ENCODE measurements at regions not wholly inside any gene's neighbourhood (a gene's known extent, or its start where the extent isn't known, plus 50 kb on each side); places are given as distances from the start of the nearest gene placed in this dataset.

DNA sequence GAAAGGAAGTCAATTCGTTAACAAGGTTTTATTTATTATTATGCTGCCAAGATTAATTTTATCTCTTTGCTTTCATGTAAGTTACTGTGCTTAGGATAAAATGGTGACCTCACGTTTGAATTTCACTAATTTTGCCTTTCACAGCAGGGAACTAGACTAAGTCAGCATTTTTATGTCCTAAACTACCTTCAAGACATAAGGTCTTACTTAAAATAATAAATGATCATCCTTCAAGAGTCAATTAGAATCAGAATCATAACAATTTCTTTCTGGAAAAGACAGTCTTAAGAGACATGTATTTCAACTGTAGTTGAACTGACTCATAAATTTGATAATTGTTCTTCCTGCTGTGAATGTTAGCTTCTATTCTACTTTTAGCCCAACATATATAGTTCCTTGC lies 893.8 kb downstream of the KCNJ2 start:
- Mint-ChIP-seq H3K27ac (no peak overlapping the region), H3K36me3 (no peaks in the 10 kb centered on the region), H3K4me3 (no peak overlapping the region), H3K4me1 (no peaks in the 10 kb centered on the region), H3K9me3 (peaks cover 0 to 16% (median 7%) of the 10 kb centered on the region in 5 donors), H3K27me3 (no peaks in the 10 kb centered on the region)
- ChIA-PET POLR2A (no interaction called here), CTCF (no interaction called here)
- no peak for DNase-seq
- Histone ChIP-seq H3K4me3 (ENCODE audit: low read length) (no peak overlapping the region), H3K27me3 (ENCODE audit: insufficient read depth, low read length, poor library complexity, severe bottlenecking) (no peaks in the 10 kb centered on the region), H3K4me1 (ENCODE audit: insufficient read depth, low read length) (no peaks in the 10 kb centered on the region), H3K36me3 (ENCODE audit: insufficient read depth, low read length) (no peaks in the 10 kb centered on the region), H3K27ac (ENCODE audit: low read depth, low read length) (no peak overlapping the region), H3K9me3 (ENCODE audit: low read length) (no peaks in the 10 kb centered on the region)

DNA sequence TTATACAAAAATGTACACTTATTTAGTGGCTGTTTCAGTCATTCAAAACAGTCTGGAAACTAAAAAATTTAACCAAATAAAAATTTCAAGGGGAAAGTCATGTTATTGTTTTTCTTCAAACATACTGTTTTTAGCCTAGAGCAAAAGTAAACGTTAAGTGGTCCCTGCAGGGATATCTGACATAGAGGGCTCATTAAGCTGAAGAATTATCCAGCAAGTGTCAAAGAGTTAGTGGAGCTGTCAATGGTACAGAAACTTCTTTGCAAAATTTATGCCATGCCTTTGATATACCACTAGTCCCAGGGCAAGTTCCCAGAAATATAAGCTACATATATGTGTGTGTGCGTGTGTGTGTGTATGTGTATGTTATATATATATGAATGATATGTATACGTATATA lies 894.2 kb downstream of the KCNJ2 start:
- no peaks in the 10 kb centered on the region for H3K36me3 Mint-ChIP-seq
- H3K4me3 Mint-ChIP-seq = no peak overlapping the region
- Histone ChIP-seq H3K27ac (ENCODE audit: low read depth, low read length) (no peak overlapping the region), H3K9me3 (ENCODE audit: low read length) (no peaks in the 10 kb centered on the region), H3K36me3 (ENCODE audit: insufficient read depth, low read length) (no peaks in the 10 kb centered on the region), H3K27me3 (ENCODE audit: insufficient read depth, low read length, poor library complexity, severe bottlenecking) (no peaks in the 10 kb centered on the region), H3K4me1 (ENCODE audit: insufficient read depth, low read length) (no peaks in the 10 kb centered on the region), H3K4me3 (ENCODE audit: low read length) (no peak overlapping the region)
- DNase-seq = no peak
- H3K27me3 Mint-ChIP-seq = no peaks in the 10 kb centered on the region
- ChIA-PET POLR2A (no interaction called here), CTCF (no interaction called here)
- no peak overlapping the region for H3K27ac Mint-ChIP-seq
- H3K4me1 Mint-ChIP-seq = no peaks in the 10 kb centered on the region
- H3K9me3 Mint-ChIP-seq = peaks cover 0 to 16% (median 7%) of the 10 kb centered on the region in 5 donors

DNA sequence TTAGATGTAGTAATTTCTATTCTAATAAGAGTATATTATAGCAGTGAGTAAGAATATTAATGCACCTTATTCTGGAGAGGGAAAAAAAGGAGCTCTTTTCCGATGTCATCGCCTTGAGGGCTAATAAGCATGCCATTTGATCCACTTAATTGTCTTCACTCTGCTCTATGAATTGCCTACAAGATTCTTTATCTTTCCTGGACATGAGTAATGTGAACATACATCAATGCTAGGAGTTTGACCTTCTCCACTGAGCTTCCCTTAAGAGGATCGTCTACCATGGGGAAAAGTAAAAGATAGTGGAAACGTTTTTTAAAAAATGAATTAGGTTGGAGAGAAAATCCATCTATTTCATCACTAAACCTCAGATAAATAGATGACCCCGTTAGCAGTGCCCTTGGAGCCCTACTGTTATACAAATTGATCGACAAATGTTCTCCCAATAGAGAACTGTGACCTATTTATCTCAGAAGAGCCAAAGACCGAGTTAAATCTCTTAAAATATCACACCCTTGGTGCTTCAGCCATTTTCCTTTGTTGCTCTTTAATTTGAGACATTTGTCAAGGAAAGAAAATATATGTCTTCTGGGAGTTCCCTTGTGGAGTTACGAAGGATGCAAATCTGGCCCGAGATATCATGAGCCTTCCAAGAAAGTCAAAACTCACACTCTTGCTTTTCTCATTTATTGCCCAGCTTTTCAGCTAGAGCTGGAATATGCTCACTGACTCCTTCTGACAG lies 898.5 kb downstream of the KCNJ2 start:
- Mint-ChIP-seq H3K4me1 (no peaks in the 10 kb centered on the region), H3K27ac (no peak overlapping the region), H3K4me3 (no peak overlapping the region), H3K27me3 (no peaks in the 10 kb centered on the region), H3K36me3 (no peaks in the 10 kb centered on the region), H3K9me3 (peaks cover 0 to 17% (median 2%) of the 10 kb centered on the region in 5 donors)
- H3K36me3 ChIP-seq (ENCODE audit: insufficient read depth, low read length) = no peaks in the 10 kb centered on the region
- no peak for DNase-seq
- ChIA-PET POLR2A (no interaction called here), CTCF (no interaction called here)
- H3K9me3 ChIP-seq (ENCODE audit: low read length) = no peaks in the 10 kb centered on the region
- no peaks in the 10 kb centered on the region for H3K27me3 ChIP-seq (ENCODE audit: insufficient read depth, low read length, poor library complexity, severe bottlenecking)
- H3K27ac ChIP-seq (ENCODE audit: low read depth, low read length) = no peak overlapping the region
- H3K4me3 ChIP-seq (ENCODE audit: low read length) = no peak overlapping the region
- no peaks in the 10 kb centered on the region for H3K4me1 ChIP-seq (ENCODE audit: insufficient read depth, low read length)

DNA sequence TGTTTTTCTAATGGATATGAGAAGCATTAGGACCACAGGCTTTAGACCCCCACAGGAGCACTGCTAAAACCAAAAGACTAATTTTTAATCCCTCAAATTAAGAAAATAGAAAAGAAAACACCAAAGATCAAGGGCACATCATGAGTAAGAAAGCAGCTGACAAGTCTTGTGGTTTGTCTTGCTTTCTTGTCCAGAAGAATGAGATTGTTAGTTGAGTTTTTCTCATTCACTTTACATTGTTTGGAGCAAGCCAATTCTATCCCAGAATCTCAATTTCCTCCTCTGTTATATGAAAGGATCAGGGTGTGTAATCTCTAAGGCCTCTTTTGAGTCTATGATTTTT lies 899.0 kb downstream of the KCNJ2 start:
- peaks cover 0 to 14% (median 2%) of the 10 kb centered on the region in 5 donors for H3K9me3 Mint-ChIP-seq

DNA sequence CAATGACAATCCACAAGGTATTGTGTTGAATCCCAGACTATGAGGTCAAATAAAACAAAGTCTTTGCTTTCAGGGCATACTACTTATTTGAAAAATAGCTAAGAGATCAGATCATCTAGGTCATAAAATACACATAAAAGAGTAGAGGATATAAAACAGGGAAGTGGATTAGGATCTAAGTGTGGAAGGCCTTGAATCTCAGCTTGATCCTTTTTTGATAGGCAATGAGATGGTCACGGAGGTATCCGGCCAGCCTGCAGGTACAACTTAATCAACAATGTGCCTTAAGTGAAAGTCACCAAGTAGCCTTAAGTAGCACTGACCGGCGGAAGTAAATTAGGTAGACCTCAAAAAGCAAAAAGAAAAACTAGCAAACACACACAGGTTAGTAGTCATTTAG lies 901.7 kb downstream of the KCNJ2 start:
- DNase-seq = no peak
- Histone ChIP-seq H3K36me3 (ENCODE audit: insufficient read depth, low read length) (no peaks in the 10 kb centered on the region), H3K4me1 (ENCODE audit: insufficient read depth, low read length) (no peaks in the 10 kb centered on the region), H3K27me3 (ENCODE audit: insufficient read depth, low read length, poor library complexity, severe bottlenecking) (no peaks in the 10 kb centered on the region), H3K27ac (ENCODE audit: low read depth, low read length) (no peak overlapping the region), H3K4me3 (ENCODE audit: low read length) (no peak overlapping the region), H3K9me3 (ENCODE audit: low read length) (no peaks in the 10 kb centered on the region)
- no peaks in the 10 kb centered on the region for H3K36me3 Mint-ChIP-seq
- peaks cover 0 to 17% (median 4%) of the 10 kb centered on the region in 5 donors for H3K9me3 Mint-ChIP-seq
- no peak overlapping the region for H3K27ac Mint-ChIP-seq
- peaks cover 0 to 1% of the 10 kb centered on the region in 2 donors for H3K27me3 Mint-ChIP-seq
- ChIA-PET POLR2A (no interaction called here), CTCF (no interaction called here)
- H3K4me3 Mint-ChIP-seq = no peak overlapping the region
- no peaks in the 10 kb centered on the region for H3K4me1 Mint-ChIP-seq

More for the DNA sequence above, 899.0 kb downstream of the KCNJ2 start:
- no peaks in the 10 kb centered on the region for H3K36me3 Mint-ChIP-seq
- H3K27ac Mint-ChIP-seq = no peak overlapping the region
- H3K4me3 Mint-ChIP-seq = no peak overlapping the region
- Histone ChIP-seq H3K4me3 (ENCODE audit: low read length) (no peak overlapping the region), H3K27me3 (ENCODE audit: insufficient read depth, low read length, poor library complexity, severe bottlenecking) (no peaks in the 10 kb centered on the region), H3K27ac (ENCODE audit: low read depth, low read length) (no peak overlapping the region), H3K36me3 (ENCODE audit: insufficient read depth, low read length) (no peaks in the 10 kb centered on the region), H3K4me1 (ENCODE audit: insufficient read depth, low read length) (no peaks in the 10 kb centered on the region), H3K9me3 (ENCODE audit: low read length) (no peaks in the 10 kb centered on the region)
- no peaks in the 10 kb centered on the region for H3K27me3 Mint-ChIP-seq
- POLR2A ChIA-PET = no interaction called here
- H3K4me1 Mint-ChIP-seq = no peaks in the 10 kb centered on the region
- CTCF ChIA-PET = no interaction called here
- no peak for DNase-seq

DNA sequence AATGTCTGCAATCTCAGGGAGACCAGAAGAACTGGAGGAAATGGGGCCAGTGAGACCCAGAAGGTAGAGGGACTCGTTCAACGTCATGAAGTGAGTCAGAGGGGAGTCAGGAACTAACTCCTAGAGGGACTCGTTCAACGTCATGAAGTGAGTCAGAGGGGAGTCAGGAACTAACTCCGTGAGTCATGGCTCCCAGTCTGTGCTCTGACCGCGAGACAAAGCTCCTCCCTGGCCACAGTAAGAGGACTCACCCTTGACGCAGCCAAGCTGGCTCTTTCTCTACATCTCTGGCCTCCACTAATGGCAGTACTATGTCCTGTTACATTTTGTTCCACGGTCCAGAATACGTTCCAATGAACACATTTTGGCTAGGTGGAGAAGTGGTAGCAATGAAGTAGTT lies 902.5 kb downstream of the KCNJ2 start:
- no peaks in the 10 kb centered on the region for H3K36me3 ChIP-seq (ENCODE audit: insufficient read depth, low read length)
- Mint-ChIP-seq H3K9me3 (peaks cover 0 to 17% (median 4%) of the 10 kb centered on the region in 5 donors), H3K36me3 (no peaks in the 10 kb centered on the region), H3K4me1 (no peaks in the 10 kb centered on the region), H3K27ac (no peak overlapping the region), H3K4me3 (no peak overlapping the region), H3K27me3 (peaks cover 0 to 1% of the 10 kb centered on the region in 2 donors)
- H3K4me1 ChIP-seq (ENCODE audit: insufficient read depth, low read length) = no peaks in the 10 kb centered on the region
- DNase-seq = no peak
- ChIA-PET CTCF (no interaction called here), POLR2A (no interaction called here)
- H3K27me3 ChIP-seq (ENCODE audit: insufficient read depth, low read length, poor library complexity, severe bottlenecking) = no peaks in the 10 kb centered on the region
- no peak overlapping the region for H3K27ac ChIP-seq (ENCODE audit: low read depth, low read length)
- H3K4me3 ChIP-seq (ENCODE audit: low read length) = no peak overlapping the region
- H3K9me3 ChIP-seq (ENCODE audit: low read length) = no peaks in the 10 kb centered on the region

DNA sequence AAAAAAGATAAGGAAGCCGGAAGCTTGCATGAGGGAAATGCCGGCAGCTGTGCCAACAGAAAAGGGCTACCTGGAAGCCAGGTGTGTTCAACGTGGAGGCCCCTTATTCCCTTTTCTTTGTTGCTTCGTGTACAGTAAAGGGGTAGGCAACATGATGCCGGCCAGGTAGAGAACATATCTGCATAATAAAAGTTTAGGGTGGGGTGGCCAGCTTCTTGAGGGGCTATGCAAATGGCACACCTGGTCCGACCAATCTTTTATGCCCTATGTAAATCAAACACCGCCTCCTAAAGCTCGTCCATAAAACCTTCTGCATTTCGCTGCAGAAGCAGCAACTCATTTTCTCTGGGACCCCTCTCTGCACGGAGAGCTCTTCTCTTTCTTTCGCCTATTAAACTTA lies 911.6 kb downstream of the KCNJ2 start:
- Mint-ChIP-seq H3K27ac (no peak overlapping the region), H3K9me3 (peaks cover 0 to 15% (median 10%) of the 10 kb centered on the region in 5 donors), H3K27me3 (no peaks in the 10 kb centered on the region), H3K36me3 (peaks cover 0 to 2% (median 0%) of the 10 kb centered on the region in 3 donors), H3K4me3 (no peak overlapping the region), H3K4me1 (no peaks in the 10 kb centered on the region)
- Histone ChIP-seq H3K4me1 (ENCODE audit: insufficient read depth, low read length) (no peaks in the 10 kb centered on the region), H3K27me3 (ENCODE audit: insufficient read depth, low read length, poor library complexity, severe bottlenecking) (no peaks in the 10 kb centered on the region), H3K36me3 (ENCODE audit: insufficient read depth, low read length) (no peaks in the 10 kb centered on the region), H3K9me3 (ENCODE audit: low read length) (no peaks in the 10 kb centered on the region), H3K27ac (ENCODE audit: low read depth, low read length) (no peak overlapping the region), H3K4me3 (ENCODE audit: low read length) (no peak overlapping the region)
- DNase-seq = no peak
- ChIA-PET POLR2A (no interaction called here), CTCF (no interaction called here)

DNA sequence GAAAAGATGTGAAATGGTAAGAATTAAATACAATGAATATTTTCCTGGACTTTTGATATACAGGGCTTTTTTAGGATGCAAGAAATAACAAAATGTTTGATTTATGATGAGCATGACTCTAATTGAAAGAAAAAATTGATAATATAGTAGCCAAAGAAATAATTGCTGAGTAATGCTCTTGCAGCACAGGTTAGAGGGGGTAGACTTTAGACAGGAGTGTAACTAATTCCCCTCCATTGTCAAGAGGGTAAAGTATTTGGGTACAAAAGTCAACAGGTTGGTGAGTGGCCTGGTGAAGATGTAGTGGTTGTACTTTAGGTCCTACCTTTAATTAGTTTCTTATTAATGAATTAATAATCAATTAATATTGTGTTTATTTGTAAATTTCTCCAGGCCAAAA lies 912.3 kb downstream of the KCNJ2 start:
- Histone ChIP-seq H3K4me1 (ENCODE audit: insufficient read depth, low read length) (no peaks in the 10 kb centered on the region), H3K36me3 (ENCODE audit: insufficient read depth, low read length) (no peaks in the 10 kb centered on the region), H3K27me3 (ENCODE audit: insufficient read depth, low read length, poor library complexity, severe bottlenecking) (no peaks in the 10 kb centered on the region), H3K27ac (ENCODE audit: low read depth, low read length) (no peak overlapping the region), H3K4me3 (ENCODE audit: low read length) (no peak overlapping the region), H3K9me3 (ENCODE audit: low read length) (no peaks in the 10 kb centered on the region)
- no peak for DNase-seq
- H3K4me1 Mint-ChIP-seq = no peaks in the 10 kb centered on the region
- peaks cover 0 to 2% (median 0%) of the 10 kb centered on the region in 3 donors for H3K36me3 Mint-ChIP-seq
- H3K4me3 Mint-ChIP-seq = no peak overlapping the region
- no peaks in the 10 kb centered on the region for H3K27me3 Mint-ChIP-seq
- CTCF ChIA-PET = no interaction called here
- H3K27ac Mint-ChIP-seq = no peak overlapping the region
- POLR2A ChIA-PET = no interaction called here
- peaks cover 0 to 20% (median 10%) of the 10 kb centered on the region in 5 donors for H3K9me3 Mint-ChIP-seq

DNA sequence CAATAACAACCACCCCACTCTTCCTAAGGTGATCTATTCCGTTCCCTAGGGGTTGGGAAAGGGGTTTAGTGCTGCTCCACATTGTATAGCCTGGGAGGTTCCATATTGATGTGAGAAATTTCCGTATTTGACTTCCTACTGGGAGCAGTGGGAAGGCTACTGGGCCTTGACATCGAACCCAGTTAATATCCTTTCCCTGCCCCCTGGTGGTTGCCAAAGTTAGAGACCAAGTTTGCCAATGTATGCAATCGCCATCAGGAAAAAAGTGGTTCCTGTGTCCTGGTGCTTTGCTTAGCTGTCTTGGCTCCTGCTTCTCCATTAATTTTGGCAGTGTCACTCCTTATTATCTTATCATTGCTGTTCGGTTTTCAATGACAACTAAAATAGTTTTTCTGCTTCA lies 914.9 kb downstream of the KCNJ2 start:
- no peaks in the 10 kb centered on the region for H3K36me3 ChIP-seq (ENCODE audit: insufficient read depth, low read length)
- H3K4me1 ChIP-seq (ENCODE audit: insufficient read depth, low read length) = no peaks in the 10 kb centered on the region
- Mint-ChIP-seq H3K36me3 (no peaks in the 10 kb centered on the region), H3K4me1 (no peaks in the 10 kb centered on the region), H3K4me3 (no peak overlapping the region), H3K27me3 (no peaks in the 10 kb centered on the region), H3K9me3 (peaks cover 0 to 21% (median 5%) of the 10 kb centered on the region in 5 donors), H3K27ac (no peak overlapping the region)
- POLR2A ChIA-PET = no interaction called here
- no peaks in the 10 kb centered on the region for H3K27me3 ChIP-seq (ENCODE audit: insufficient read depth, low read length, poor library complexity, severe bottlenecking)
- DNase-seq = no peak
- no peak overlapping the region for H3K4me3 ChIP-seq (ENCODE audit: low read length)
- CTCF ChIA-PET = no interaction called here
- no peak overlapping the region for H3K27ac ChIP-seq (ENCODE audit: low read depth, low read length)
- no peaks in the 10 kb centered on the region for H3K9me3 ChIP-seq (ENCODE audit: low read length)

Measured in CD8-positive, alpha-beta memory T cell (primary cell).